A549 (cell line): ENCODE measurements at regions not wholly inside any gene's neighbourhood (a gene's known extent, or its start where the extent isn't known, plus 50 kb on each side); places are given as distances from the start of the nearest gene placed in this dataset.

Experiments
- ATAC-seq, 2 experiments: fragments of 200-7000 bp in 1 of 2; fragments of >200 bp in 1 of 2; cut with Nextera tagmentation in 1 of 2; cut with Tn5 transposase in 1 of 2; 3 replicates each; pipeline versions ENCODE4 v1.8.0 to v1.9.1; 2018 to 2020; ENCODE audit warnings: mild to moderate bottlenecking in 1 of 2, moderate library complexity in 1 of 2
- CTCF ChIA-PET: fragments of 300-600 bp; sonication (Branson Sonifier 250); formaldehyde crosslinking; extraction: SDS; loops from one replicate; lab custom pipeline; 2021; ENCODE audit warnings: antibody characterized with exemption, inconsistent platforms; lab: Yijun Ruan, JAX
- POLR2A ChIA-PET: fragments of 350-600 bp; formaldehyde crosslinking; extraction: SDS; loops from one replicate; lab custom pipeline; 2021; ENCODE audit warnings: antibody characterized with exemption, inconsistent platforms; lab: Yijun Ruan, JAX
- DNase-seq, 2 experiments: peaks; one replicate each; pipeline versions ENCODE4 v3.0.0 to v3.0.0-alpha.2; 2011 to 2016; ENCODE audit warnings: low read depth in 1 of 2, low spot score in 1 of 2
- FAIRE-seq: peaks from 2 replicates; lab custom pipeline; 2011; peaks lifted over from hg19 to GRCh38; lab: Jason Lieb, UNC
- H3K27ac ChIP-seq, 2 experiments: fragments of >200 bp; sonication (Bioruptor Twin); formaldehyde crosslinking; 3 replicates each; pipeline ENCODE4 v1.5.1; 2016 to 2017
- H3K4me1 ChIP-seq: fragments of >200 bp; sonication (Bioruptor Twin); formaldehyde crosslinking; 3 replicates; pipeline ENCODE4 v1.6.1; 2016
- H3K4me2 ChIP-seq: fragments of >200 bp; sonication (Bioruptor Twin); formaldehyde crosslinking; 3 replicates; pipeline ENCODE4 v1.6.1; 2016
- H3K4me3 ChIP-seq: fragments of >200 bp; sonication (Bioruptor Twin); formaldehyde crosslinking; 3 replicates; pipeline ENCODE4 v1.5.1; 2016
- H3K9me3 ChIP-seq: fragments of >200 bp; sonication (Bioruptor Twin); formaldehyde crosslinking; 3 replicates; pipeline ENCODE4 v1.6.1; 2016
- CEBPB ChIP-seq, 2 experiments: fragments of >200 bp in 1 of 2; sonication (Bioruptor Twin) in 1 of 2; formaldehyde crosslinking in 1 of 2; IDR thresholded peaks; 2 replicates each; pipeline ENCODE4 v1.6.1; 2012 to 2016
- CHD2 ChIP-seq: fragments of 150-350 bp; IDR thresholded peaks from 2 replicates; pipeline ENCODE4 v1.6.1; 2014; ENCODE audit warnings: low read length; ENCODE audit not compliant: partially characterized antibody
- FOSB ChIP-seq: fragments of 250-450 bp; sonication (Bioruptor Pico); IDR thresholded peaks from 2 replicates; pipeline ENCODE4 v1.5.0; 2020; ENCODE audit warnings: mild to moderate bottlenecking, moderate library complexity
- FOSL2 ChIP-seq, 2 experiments: fragments of 450-650 bp in 1 of 2; fragments of >200 bp in 1 of 2; sonication (Bioruptor Twin) in 1 of 2; formaldehyde crosslinking; IDR thresholded peaks; 2 replicates each; pipeline versions ENCODE4 v1.5.0 to v1.6.1; 2016 to 2020; ENCODE audit warnings: mild to moderate bottlenecking in 1 of 2, moderate library complexity in 1 of 2
- GATA3 ChIP-seq: IDR thresholded peaks from 2 replicates; pipeline ENCODE4 v1.6.1; 2012; ENCODE audit warnings: borderline replicate concordance
- HEYL ChIP-seq: fragments of 250-450 bp; sonication (Bioruptor Pico); IDR thresholded peaks from 2 replicates; pipeline ENCODE4 v1.8.0; 2021; ENCODE audit warnings: mild to moderate bottlenecking, moderate library complexity
- HOXA7 ChIP-seq: fragments of 250-450 bp; sonication (Bioruptor Pico); IDR thresholded peaks from 2 replicates; pipeline ENCODE4 v1.5.0; 2020; ENCODE audit warnings: mild to moderate bottlenecking, moderate library complexity
- HOXB13 ChIP-seq: fragments of 250-450 bp; sonication (Bioruptor Pico); IDR thresholded peaks from 2 replicates; pipeline ENCODE4 v1.5.0; 2020; ENCODE audit warnings: low read depth, mild to moderate bottlenecking, moderate library complexity
- JUN ChIP-seq, 2 experiments: fragments of >200 bp; sonication (Bioruptor Twin); formaldehyde crosslinking; IDR thresholded peaks; 2 replicates in 1 of 2; 3 replicates in 1 of 2; pipeline ENCODE4 v1.6.1; 2016 to 2017
- MAZ ChIP-seq: fragments of 150-350 bp; IDR thresholded peaks from 2 replicates; pipeline ENCODE4 v1.6.1; 2014; ENCODE audit warnings: antibody characterized with exemption, low read depth, low read length, borderline replicate concordance
- MYC ChIP-seq: IDR thresholded peaks from 2 replicates; pipeline ENCODE4 v1.6.1; 2012; ENCODE audit warnings: mild to moderate bottlenecking, inconsistent platforms, low read length, improper control_type of control experiment, borderline replicate concordance
- PHF8 ChIP-seq: fragments of 200-600 bp; sonication (generic); IDR thresholded peaks from 2 replicates; pipeline ENCODE4 v1.6.1; 2016; ENCODE audit warnings: low read depth, mild to moderate bottlenecking, antibody characterized with exemption, moderate library complexity, borderline replicate concordance
- RCOR1 ChIP-seq: fragments of 150-350 bp; IDR thresholded peaks from 2 replicates; pipeline ENCODE4 v1.6.1; 2014; ENCODE audit warnings: antibody characterized with exemption, low read length, low read depth
- SREBF2 ChIP-seq: fragments of 450-650 bp; IDR thresholded peaks from 2 replicates; pipeline ENCODE4 v1.6.1; 2014; ENCODE audit warnings: mild to moderate bottlenecking, moderate library complexity
- TP53 ChIP-seq: fragments of 250-450 bp; sonication (Bioruptor Pico); IDR thresholded peaks from 2 replicates; pipeline ENCODE4 v1.5.0; 2021; ENCODE audit warnings: mild to moderate bottlenecking, moderate library complexity
- ZSCAN20 ChIP-seq: fragments of 250-450 bp; sonication (Bioruptor Pico); IDR thresholded peaks from 2 replicates; pipeline ENCODE4 v1.8.0; 2022; ENCODE audit warnings: mild to moderate bottlenecking, moderate library complexity
- WGBS: methylation state at CpG from one replicate; pipeline ENCODE4 v1.1.6; 2017; ENCODE audit errors: missing lambda C conversion rate; 5-methylcytosine and 5-hydroxymethylcytosine counted together
- TF ChIP-seq, protein P1 (sequence below): fragments of >200 bp; sonication (Bioruptor Twin); formaldehyde crosslinking; IDR thresholded peaks from 2 replicates; pipeline ENCODE4 v1.6.1; 2016
- TF ChIP-seq, protein P2 (sequence below): IDR thresholded peaks from 2 replicates; pipeline ENCODE4 v1.6.1; 2012; ENCODE audit warnings: low read depth, borderline replicate concordance
- TF ChIP-seq, protein P3 (sequence below): IDR thresholded peaks from 2 replicates; pipeline ENCODE4 v1.6.1; 2012
- TF ChIP-seq, protein P4 (sequence below): fragments of 450-650 bp; IDR thresholded peaks from 2 replicates; pipeline ENCODE4 v1.6.1; 2014; ENCODE audit warnings: antibody characterized with exemption
- TF ChIP-seq, protein P5 (sequence below): fragments of >200 bp; sonication (Bioruptor Twin); formaldehyde crosslinking; IDR thresholded peaks from 3 replicates; pipeline ENCODE4 v1.5.1; 2016

DNA sequence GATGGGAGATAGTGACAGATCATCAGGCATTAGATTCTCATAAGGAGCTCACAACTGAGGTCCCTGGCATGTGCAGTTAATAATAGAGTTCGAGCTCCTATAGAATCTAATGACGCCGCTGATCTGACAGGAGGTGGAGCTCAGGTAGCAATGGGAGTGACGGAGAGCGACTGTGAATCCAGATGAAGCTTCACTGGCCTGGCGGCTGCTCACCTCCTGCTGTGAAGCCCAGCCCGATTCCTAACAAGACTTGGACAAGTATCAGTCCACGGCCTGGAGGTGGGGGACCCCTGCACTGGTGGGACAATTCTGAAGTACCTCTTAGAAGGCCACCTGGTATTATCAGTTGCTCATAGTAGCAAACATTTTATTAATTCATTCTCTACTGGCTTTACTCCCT lies 377.9 kb upstream of the ITGA1 start:
- 5% methylated on average over 8 of the region's 8 CpGs for whole genome bisulfite sequencing
- POLR2A ChIA-PET = no interaction called here
- DNase-seq (no peak), FAIRE-seq (no peak), ATAC-seq (no peak)
- Histone ChIP-seq H3K27ac (no peak overlapping the region), H3K4me3 (no peak overlapping the region), H3K4me1 (no peaks in the 10 kb centered on the region), H3K4me2 (no peak overlapping the region), H3K9me3 (no peaks in the 10 kb centered on the region)
- CTCF ChIA-PET = no interaction called here
- TF ChIP-seq MYC = no peak
- TF ChIP-seq TP53 (CRISPR knock-in tag) = no peak
- no peak for TF ChIP-seq HEYL

DNA sequence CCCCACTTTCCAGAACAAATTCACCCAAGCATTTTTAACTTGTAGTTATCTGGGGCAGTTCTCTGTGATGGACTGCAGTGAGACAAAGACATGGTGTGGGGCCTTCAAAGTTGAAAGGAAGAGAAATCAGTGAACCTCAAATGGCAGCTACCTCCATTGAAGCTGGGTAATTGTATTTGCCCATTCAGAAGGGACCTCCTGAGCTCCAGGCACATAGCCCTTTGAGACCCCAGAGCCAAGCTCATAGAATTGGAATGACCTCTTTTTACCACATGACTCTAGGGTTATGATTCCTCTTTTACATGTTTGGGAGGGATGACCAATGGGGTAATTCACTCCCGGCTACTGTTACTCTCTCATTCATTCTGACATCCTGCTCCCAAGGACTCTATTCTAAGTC lies 368.4 kb upstream of the ITGA1 start:
- CTCF ChIA-PET = interaction anchor here (0.6 kb wide), 1 partner anchor 498 kb away, joined by 3 read pairs; no protein-coding TSS in a partner anchor
- no peak for DNase-seq
- no peak for ATAC-seq
- Histone ChIP-seq H3K4me1 (no peaks in the 10 kb centered on the region), H3K9me3 (no peaks in the 10 kb centered on the region), H3K4me3 (no peak overlapping the region), H3K4me2 (no peak overlapping the region), H3K27ac (no peak overlapping the region)
- FAIRE-seq = no peak
- TF ChIP-seq HOXA7 (CRISPR knock-in tag) (no peak), RCOR1 (no peak), CEBPB (IDR thresholded peaks at IDR 0.05) (no peak), MAZ (no peak), GATA3 (no peak), MYC (no peak), PHF8 (no peak), SREBF2 (no peak), JUN (IDR thresholded peaks at IDR 0.05) (no peak), CHD2 (no peak), FOSB (CRISPR knock-in tag) (no peak)
- TF ChIP-seq, protein P1, sequence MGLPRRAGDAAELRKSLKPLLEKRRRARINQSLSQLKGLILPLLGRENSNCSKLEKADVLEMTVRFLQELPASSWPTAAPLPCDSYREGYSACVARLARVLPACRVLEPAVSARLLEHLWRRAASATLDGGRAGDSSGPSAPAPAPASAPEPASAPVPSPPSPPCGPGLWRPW = no peak
- TF ChIP-seq, protein P2, sequence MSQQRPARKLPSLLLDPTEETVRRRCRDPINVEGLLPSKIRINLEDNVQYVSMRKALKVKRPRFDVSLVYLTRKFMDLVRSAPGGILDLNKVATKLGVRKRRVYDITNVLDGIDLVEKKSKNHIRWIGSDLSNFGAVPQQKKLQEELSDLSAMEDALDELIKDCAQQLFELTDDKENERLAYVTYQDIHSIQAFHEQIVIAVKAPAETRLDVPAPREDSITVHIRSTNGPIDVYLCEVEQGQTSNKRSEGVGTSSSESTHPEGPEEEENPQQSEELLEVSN = no peak
- TF ChIP-seq, protein P3, sequence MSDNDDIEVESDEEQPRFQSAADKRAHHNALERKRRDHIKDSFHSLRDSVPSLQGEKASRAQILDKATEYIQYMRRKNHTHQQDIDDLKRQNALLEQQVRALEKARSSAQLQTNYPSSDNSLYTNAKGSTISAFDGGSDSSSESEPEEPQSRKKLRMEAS = no peak
- TF ChIP-seq, protein P4, sequence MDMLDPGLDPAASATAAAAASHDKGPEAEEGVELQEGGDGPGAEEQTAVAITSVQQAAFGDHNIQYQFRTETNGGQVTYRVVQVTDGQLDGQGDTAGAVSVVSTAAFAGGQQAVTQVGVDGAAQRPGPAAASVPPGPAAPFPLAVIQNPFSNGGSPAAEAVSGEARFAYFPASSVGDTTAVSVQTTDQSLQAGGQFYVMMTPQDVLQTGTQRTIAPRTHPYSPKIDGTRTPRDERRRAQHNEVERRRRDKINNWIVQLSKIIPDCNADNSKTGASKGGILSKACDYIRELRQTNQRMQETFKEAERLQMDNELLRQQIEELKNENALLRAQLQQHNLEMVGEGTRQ = no peak
- TF ChIP-seq, protein P5, sequence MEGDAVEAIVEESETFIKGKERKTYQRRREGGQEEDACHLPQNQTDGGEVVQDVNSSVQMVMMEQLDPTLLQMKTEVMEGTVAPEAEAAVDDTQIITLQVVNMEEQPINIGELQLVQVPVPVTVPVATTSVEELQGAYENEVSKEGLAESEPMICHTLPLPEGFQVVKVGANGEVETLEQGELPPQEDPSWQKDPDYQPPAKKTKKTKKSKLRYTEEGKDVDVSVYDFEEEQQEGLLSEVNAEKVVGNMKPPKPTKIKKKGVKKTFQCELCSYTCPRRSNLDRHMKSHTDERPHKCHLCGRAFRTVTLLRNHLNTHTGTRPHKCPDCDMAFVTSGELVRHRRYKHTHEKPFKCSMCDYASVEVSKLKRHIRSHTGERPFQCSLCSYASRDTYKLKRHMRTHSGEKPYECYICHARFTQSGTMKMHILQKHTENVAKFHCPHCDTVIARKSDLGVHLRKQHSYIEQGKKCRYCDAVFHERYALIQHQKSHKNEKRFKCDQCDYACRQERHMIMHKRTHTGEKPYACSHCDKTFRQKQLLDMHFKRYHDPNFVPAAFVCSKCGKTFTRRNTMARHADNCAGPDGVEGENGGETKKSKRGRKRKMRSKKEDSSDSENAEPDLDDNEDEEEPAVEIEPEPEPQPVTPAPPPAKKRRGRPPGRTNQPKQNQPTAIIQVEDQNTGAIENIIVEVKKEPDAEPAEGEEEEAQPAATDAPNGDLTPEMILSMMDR = no peak
- POLR2A ChIA-PET = no interaction called here
- WGBS = 5% methylated on average over 1 of the region's 1 CpG

DNA sequence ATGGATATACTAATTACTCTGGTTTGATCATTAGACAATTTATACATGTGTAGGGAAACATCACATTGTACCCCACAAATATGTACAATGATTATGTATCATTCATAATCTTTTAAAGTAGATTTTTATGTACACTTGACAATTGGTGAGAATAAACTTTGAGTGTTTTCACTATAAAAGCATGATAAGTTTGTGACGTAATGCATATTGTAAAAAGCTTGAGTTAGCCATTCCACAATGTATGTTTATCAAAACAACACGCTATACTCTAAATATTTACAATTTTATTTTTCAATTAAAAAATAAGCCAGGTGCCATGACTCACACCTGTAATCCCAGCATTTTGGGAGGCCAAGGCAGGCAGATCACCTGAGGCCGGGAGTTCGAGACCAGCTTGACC lies 360.1 kb upstream of the ITGA1 start:
- DNase-seq (no peak), FAIRE-seq (no peak), ATAC-seq (no peak)
- Histone ChIP-seq H3K4me3 (no peak overlapping the region), H3K9me3 (no peaks in the 10 kb centered on the region), H3K4me1 (no peaks in the 10 kb centered on the region), H3K27ac (no peak overlapping the region), H3K4me2 (no peak overlapping the region)
- 41% methylated on average over 4 of the region's 4 CpGs for WGBS
- ChIA-PET POLR2A (no interaction called here), CTCF (no interaction called here)
- TF ChIP-seq MYC (no peak), ZSCAN20 (CRISPR knock-in tag) (no peak), HOXB13 (CRISPR knock-in tag) (no peak), FOSL2 (IDR thresholded peaks at IDR 0.05) (no peak), FOSL2 (CRISPR knock-in tag; IDR thresholded peaks at IDR 0.05) (no peak), RCOR1 (no peak)
- TF ChIP-seq, protein P2 = no peak
- TF ChIP-seq, all 56 proteins: peak for 0
